ENCODE measurements at regions not wholly inside any gene's neighbourhood (a gene's known extent, or its start where the extent isn't known, plus 50 kb on each side); places are given as distances from the start of the nearest gene placed in this dataset.

DNA sequence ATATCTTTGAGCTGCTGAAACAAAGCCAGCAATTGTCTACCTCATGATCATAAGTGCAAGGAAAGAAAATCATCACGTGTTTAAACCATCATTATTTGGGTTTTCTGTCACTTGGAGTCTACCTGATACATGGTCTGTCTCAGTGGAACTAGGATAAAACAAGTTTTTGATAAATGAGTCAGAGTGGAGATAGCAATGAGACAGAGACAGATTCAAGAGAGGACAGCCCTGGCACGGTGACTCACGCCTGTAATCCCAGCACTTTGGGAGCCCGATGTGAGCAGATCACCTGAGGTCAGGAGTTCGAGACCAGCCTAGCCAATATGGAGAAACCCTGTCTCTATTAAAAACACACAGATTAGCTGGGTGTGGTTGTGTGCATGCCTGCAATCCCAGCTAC, 93.8 kb downstream of the PMAIP1 start:
- CTCF ChIA-PET: interaction anchor here (8.9 kb wide), 1 partner anchor 557 kb away, joined by 56 read pairs; no protein-coding TSS in a partner anchor
- TF ChIP-seq, protein P1, sequence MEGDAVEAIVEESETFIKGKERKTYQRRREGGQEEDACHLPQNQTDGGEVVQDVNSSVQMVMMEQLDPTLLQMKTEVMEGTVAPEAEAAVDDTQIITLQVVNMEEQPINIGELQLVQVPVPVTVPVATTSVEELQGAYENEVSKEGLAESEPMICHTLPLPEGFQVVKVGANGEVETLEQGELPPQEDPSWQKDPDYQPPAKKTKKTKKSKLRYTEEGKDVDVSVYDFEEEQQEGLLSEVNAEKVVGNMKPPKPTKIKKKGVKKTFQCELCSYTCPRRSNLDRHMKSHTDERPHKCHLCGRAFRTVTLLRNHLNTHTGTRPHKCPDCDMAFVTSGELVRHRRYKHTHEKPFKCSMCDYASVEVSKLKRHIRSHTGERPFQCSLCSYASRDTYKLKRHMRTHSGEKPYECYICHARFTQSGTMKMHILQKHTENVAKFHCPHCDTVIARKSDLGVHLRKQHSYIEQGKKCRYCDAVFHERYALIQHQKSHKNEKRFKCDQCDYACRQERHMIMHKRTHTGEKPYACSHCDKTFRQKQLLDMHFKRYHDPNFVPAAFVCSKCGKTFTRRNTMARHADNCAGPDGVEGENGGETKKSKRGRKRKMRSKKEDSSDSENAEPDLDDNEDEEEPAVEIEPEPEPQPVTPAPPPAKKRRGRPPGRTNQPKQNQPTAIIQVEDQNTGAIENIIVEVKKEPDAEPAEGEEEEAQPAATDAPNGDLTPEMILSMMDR (IDR thresholded peaks at IDR 0.05; ENCODE audit: control extremely low read depth, extremely low read depth, low read depth, missing control alignments): no peak
- DNase-seq (ENCODE audit: extremely low spot score): no peak
- POLR2A ChIA-PET: no interaction called here

DNA sequence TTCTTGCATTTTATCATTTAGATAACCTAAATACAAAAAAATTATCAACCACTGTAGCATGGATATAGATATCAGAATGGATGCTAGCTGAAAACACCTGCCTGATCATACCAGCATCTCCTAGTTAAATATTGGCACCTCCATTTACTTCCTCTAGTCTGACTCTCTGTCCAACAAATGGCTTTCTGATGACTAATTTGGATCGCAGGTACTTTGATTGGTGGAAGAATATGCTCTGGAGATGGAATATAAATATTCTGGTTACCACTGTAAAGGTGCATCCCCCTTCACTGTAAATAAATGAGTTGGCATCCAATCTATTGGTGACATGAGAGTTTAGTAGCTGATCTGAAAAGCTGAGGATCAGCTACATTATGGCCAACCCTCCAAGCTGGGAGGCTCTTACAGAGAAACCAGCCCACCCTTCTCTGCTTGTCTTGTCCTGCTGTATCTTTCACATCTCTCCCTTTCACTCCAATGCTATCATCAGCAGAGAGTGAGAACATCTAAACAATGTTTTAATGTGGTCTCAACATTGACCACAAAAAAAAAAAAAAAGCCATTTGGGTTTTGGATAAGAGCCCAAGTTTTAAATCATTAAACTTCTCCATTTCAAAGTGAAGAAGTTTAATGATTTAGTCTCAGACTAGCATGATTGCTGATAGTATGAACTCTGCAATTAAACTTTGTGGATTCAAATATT, 90.5 kb downstream of the PMAIP1 start:
- TF ChIP-seq, protein P1 (IDR thresholded peaks at IDR 0.05; ENCODE audit: control extremely low read depth, extremely low read depth, low read depth, missing control alignments): no peak
- ChIA-PET POLR2A (no interaction called here), CTCF (interaction anchor here (1.0 to 8.9 kb wide), 7 partner anchors 9 to 560 kb away, joined by 3 to 56 read pairs (median 16); no protein-coding TSS in a partner anchor)
- no peak for DNase-seq (ENCODE audit: extremely low spot score)

DNA sequence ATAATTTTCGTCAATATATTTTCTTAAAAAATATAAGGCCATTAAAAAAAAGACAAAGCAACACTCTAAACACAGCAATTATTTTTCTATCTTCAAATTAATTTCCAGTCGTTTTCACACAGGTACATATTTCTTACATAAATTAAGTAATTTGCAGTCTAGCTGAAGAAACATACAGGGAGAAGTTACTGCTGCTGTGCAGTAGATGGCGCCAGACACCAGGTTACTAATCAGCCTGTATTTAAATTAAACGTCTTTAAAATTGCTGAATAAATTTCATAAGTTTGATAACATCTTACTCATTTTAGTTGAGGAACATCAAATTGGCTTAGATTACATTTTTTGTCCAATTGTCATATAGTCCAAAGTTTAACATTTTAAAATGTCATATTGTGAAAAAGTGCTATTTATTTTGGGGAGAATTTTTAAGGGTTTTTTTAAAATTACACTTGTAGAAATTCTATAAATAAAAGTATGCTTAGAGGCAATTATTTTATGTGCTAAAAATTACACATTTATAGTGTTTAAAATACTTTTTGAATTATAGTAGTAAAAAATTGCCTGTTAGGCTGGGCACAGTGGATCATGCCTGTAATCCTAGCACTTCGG, 88.4 kb downstream of the PMAIP1 start:
- TF ChIP-seq, protein P1 (IDR thresholded peaks at IDR 0.05; ENCODE audit: control extremely low read depth, extremely low read depth, low read depth, missing control alignments): peak; percentile 88
- DNase-seq (ENCODE audit: extremely low spot score): peak; percentile 47
- ChIA-PET POLR2A (interaction anchor here (0.8 kb wide), 1 partner anchor 88 kb away, joined by 4 read pairs; the partner anchor contains the start of gene PMAIP1), CTCF (interaction anchor here (0.6 to 8.9 kb wide), 36 partner anchors 7 to 563 kb away, joined by 3 to 56 read pairs (median 4); no protein-coding TSS in a partner anchor)

DNA sequence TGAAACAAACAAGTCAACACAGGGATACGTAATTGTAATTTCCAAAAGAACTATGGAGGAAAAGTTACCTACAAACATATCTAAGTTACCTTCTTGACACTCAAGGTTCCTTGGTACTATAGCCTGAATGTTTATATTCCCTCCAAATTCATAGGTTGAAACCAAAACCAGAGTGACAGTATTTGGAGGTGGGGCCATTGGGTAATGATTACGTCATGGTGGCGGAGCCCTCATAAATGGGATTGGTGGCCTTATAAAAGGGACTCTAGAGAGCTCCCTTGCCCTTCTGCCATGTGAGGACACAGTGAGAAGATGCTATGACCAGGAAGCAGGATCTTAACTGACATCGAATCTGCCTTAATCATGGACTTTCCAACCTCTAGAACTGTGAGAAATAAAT, 87.3 kb downstream of the PMAIP1 start:
- POLR2A ChIA-PET: no interaction called here
- CTCF ChIA-PET: interaction anchor here (0.7 to 8.9 kb wide), 17 partner anchors 8 to 564 kb away, joined by 3 to 56 read pairs (median 4); no protein-coding TSS in a partner anchor
- TF ChIP-seq, protein P1 (IDR thresholded peaks at IDR 0.05; ENCODE audit: control extremely low read depth, extremely low read depth, low read depth, missing control alignments): no peak
- DNase-seq (ENCODE audit: extremely low spot score): no peak

DNA sequence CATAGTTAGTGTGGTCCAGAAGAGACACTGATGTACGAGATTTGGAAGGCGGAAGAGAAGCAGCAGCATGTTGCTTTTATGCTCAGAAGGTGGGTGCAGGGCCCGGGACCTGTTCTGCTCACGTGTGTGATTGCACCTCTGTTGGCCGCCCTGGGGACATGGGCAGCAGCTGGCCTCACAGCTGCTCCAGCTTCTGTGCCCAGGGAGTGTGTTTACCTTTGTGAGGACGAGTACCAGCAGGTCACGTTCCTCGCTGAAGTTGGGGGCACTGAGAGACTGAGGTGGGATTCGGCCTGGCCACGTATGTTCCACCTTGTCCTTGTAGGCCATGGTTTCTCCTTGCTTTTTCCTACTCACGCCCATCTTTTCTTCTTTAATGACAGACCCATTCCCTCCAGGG, 86.3 kb downstream of the PMAIP1 start:
- TF ChIP-seq, protein P1 (IDR thresholded peaks at IDR 0.05; ENCODE audit: control extremely low read depth, extremely low read depth, low read depth, missing control alignments): no peak
- POLR2A ChIA-PET: no interaction called here
- CTCF ChIA-PET: interaction anchor here (0.7 to 8.9 kb wide), 5 partner anchors 9 to 565 kb away, joined by 3 to 56 read pairs (median 30); no protein-coding TSS in a partner anchor

DNA sequence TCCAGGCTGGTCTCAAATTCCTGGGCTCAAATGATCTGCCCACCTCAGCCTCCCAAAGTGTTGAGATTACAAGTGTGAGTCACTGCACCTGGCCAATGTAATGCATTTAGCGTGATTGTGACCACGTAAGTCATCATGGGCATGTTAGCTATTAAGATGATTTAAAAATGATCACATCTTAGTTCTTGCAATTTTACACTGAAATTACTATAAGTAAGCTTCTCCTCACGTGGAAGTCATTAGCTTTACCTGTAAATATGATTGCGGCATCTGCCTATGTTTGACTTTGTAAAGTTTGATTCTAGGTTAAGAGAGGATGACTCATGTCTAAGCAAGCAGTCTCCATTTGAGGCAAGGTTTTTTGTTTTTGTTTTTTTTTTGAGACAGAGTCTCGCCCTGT, 85.5 kb downstream of the PMAIP1 start:
- CTCF ChIA-PET: interaction anchor here (1.4 to 8.9 kb wide), 3 partner anchors 10 to 565 kb away, joined by 3 to 56 read pairs (median 30); no protein-coding TSS in a partner anchor
- no peak for DNase-seq (ENCODE audit: extremely low spot score)
- TF ChIP-seq, protein P1 (IDR thresholded peaks at IDR 0.05; ENCODE audit: control extremely low read depth, extremely low read depth, low read depth, missing control alignments): no peak
- POLR2A ChIA-PET: no interaction called here

More for the DNA sequence above, 86.3 kb downstream of the PMAIP1 start:
- no peak for DNase-seq (ENCODE audit: extremely low spot score)
